EL (cell line): ENCODE measurements at regions not wholly inside any gene's neighbourhood (a gene's known extent, or its start where the extent isn't known, plus 50 kb on each side); places are given as distances from the start of the nearest gene placed in this dataset.

Source experiments
- DNase-seq: peaks from one replicate; pipeline ENCODE4 v3.0.0-alpha.2; 2016

- DNase-seq = no peak
These were observed 85.6 kb upstream of the GAP43 start for GRCh38 chr3:115537669-115538068.

- DNase-seq = no peak
These were observed 76.1 kb upstream of the GAP43 start for GRCh38 chr3:115547207-115547606.

GRCh38 chr3:115548611-115549010 is 74.7 kb upstream of the GAP43 start:
- no peak for DNase-seq

- DNase-seq = no peak
These were observed 74.2 kb upstream of the GAP43 start for GRCh38 chr3:115549071-115549470.

- DNase-seq = no peak
These were observed 73.0 kb upstream of the GAP43 start for GRCh38 chr3:115550285-115550761.

- DNase-seq = no peak
These were observed 72.3 kb upstream of the GAP43 start for GRCh38 chr3:115551016-115551415.

GRCh38 chr3:115552007-115552406 is 71.3 kb upstream of the GAP43 start:
- DNase-seq = no peak

- DNase-seq = no peak
These were observed 69.4 kb upstream of the GAP43 start for GRCh38 chr3:115553796-115554486.

- no peak for DNase-seq
These were observed 68.9 kb upstream of the GAP43 start for GRCh38 chr3:115554487-115554807.

- DNase-seq = no peak
These were observed 60.6 kb upstream of the GAP43 start for GRCh38 chr3:115562636-115563267.

GRCh38 chr3:115563984-115564383 is 59.3 kb upstream of the GAP43 start:
- DNase-seq = no peak

GRCh38 chr3:115571413-115571812 is 51.9 kb upstream of the GAP43 start:
- DNase-seq = no peak
